Left lobe of liver (tissue), 2 donors: ENCODE measurements at regions not wholly inside any gene's neighbourhood (a gene's known extent, or its start where the extent isn't known, plus 50 kb on each side); places are given as distances from the start of the nearest gene placed in this dataset.

Experiments
- ATAC-seq: fragments of 200-7000 bp; cut with Tn5 transposase; one replicate; pipeline ENCODE4 v1.9.1; 2020; ENCODE audit warnings: mild to moderate bottlenecking, moderate library complexity
- DNase-seq: peaks from one replicate; pipeline ENCODE4 v3.0.0-alpha.2; 2020; ENCODE audit warnings: low spot score
- donor health status: DM: no; HTN: no; CAD: no; lungs with moderate emphysema.
- donor health status: DM: no; HTN: yes; CAD: no.

- DNase-seq, result no peak
- ATAC-seq, result no peak
Measured at GRCh38 chr2:177314722-177315264, 50.3 kb upstream of the NFE2L2 start.

- DNase-seq, result no peak
- peak; percentile 53 for ATAC-seq
Measured at GRCh38 chr2:177315364-177315763, 50.8 kb upstream of the NFE2L2 start.

GRCh38 chr2:177316756-177317155 lies 52.2 kb upstream of the NFE2L2 start:
- ATAC-seq, result peak; percentile 68
- no peak for DNase-seq

GRCh38 chr2:177317443-177317842 lies 52.9 kb upstream of the NFE2L2 start:
- ATAC-seq, result no peak
- no peak for DNase-seq

GRCh38 chr2:177317857-177318256 lies 53.3 kb upstream of the NFE2L2 start:
- ATAC-seq, result no peak
- DNase-seq, result no peak

- DNase-seq, result no peak
- no peak for ATAC-seq
Measured at GRCh38 chr2:177318613-177319012, 54.1 kb upstream of the NFE2L2 start.

GRCh38 chr2:177320596-177320995 lies 56.1 kb upstream of the NFE2L2 start:
- no peak for ATAC-seq
- DNase-seq, result no peak

GRCh38 chr2:177322801-177323261 lies 58.3 kb upstream of the NFE2L2 start:
- ATAC-seq (peak; percentile 90), DNase-seq (peak; percentile 81)

- DNase-seq (no peak), ATAC-seq (no peak)
Measured at GRCh38 chr2:177324797-177325196, 60.3 kb upstream of the NFE2L2 start.

- ATAC-seq (peak; percentile 36), DNase-seq (no peak)
Measured at GRCh38 chr2:177325554-177325953, 61.0 kb upstream of the NFE2L2 start.

- DNase-seq (no peak), ATAC-seq (no peak)
Measured at GRCh38 chr2:177326005-177326404, 61.5 kb upstream of the NFE2L2 start.

- no peak for ATAC-seq
- DNase-seq, result no peak
Measured at GRCh38 chr2:177326591-177326990, 62.1 kb upstream of the NFE2L2 start.

GRCh38 chr2:177327009-177327408 lies 62.5 kb upstream of the NFE2L2 start:
- DNase-seq, result no peak
- no peak for ATAC-seq

GRCh38 chr2:177328056-177328455 lies 63.5 kb upstream of the NFE2L2 start:
- DNase-seq (no peak), ATAC-seq (no peak)

GRCh38 chr2:177329064-177329463 lies 63.5 kb upstream of the AGPS start:
- DNase-seq (no peak), ATAC-seq (no peak)

- ATAC-seq, result no peak
Measured at GRCh38 chr2:177331466-177331997, 61.0 kb upstream of the AGPS start.

GRCh38 chr2:177332026-177332991 lies 60.3 kb upstream of the AGPS start:
- DNase-seq, result no peak

More at GRCh38 chr2:177331466-177331997, 61.0 kb upstream of the AGPS start:
- no peak for DNase-seq

GRCh38 chr2:177332992-177333388 lies 59.6 kb upstream of the AGPS start:
- ATAC-seq (peak; percentile 74), DNase-seq (peak; percentile 61)

More at GRCh38 chr2:177332026-177332991, 60.3 kb upstream of the AGPS start:
- ATAC-seq, result peak; percentile 86

GRCh38 chr2:177334940-177335543 lies 57.5 kb upstream of the AGPS start:
- DNase-seq (no peak), ATAC-seq (peak; percentile 78)

GRCh38 chr2:177335917-177336450 lies 56.6 kb upstream of the AGPS start:
- ATAC-seq (no peak), DNase-seq (no peak)

GRCh38 chr2:177338177-177338721 lies 54.3 kb upstream of the AGPS start:
- ATAC-seq (no peak), DNase-seq (no peak)
